HG02571 (cell line): ENCODE measurements at regions not wholly inside any gene's neighbourhood (a gene's known extent, or its start where the extent isn't known, plus 50 kb on each side); places are given as distances from the start of the nearest gene placed in this dataset.

Source experiments
- ATAC-seq: cut with Tn5 transposase; IDR thresholded peaks from one replicate; pipeline ENCODE4 v1.9.1; 2021; ENCODE audit warnings: mild to moderate bottlenecking, moderate library complexity; ENCODE audit not compliant: unreplicated experiment

DNA sequence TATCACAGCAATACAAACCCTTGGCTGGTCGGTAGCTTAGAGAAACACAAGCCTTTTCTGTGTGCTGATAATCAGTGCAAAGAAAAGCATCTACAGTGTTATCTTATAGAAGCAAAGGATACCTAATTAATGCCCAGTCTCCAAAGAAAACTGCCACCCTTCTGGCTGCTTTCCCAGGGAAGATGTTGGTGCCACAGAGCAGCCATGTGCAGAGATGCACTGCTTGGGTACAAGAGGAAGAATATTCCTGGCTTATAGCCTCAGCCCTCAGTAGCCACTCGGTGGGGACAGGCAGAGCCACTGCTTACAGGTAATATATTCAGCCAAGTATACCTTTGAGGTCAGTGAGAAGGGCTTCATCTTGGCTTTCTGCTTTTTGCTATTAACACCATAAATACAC lies 185.3 kb downstream of the PCSK1 start:
- ATAC-seq = no peak

DNA sequence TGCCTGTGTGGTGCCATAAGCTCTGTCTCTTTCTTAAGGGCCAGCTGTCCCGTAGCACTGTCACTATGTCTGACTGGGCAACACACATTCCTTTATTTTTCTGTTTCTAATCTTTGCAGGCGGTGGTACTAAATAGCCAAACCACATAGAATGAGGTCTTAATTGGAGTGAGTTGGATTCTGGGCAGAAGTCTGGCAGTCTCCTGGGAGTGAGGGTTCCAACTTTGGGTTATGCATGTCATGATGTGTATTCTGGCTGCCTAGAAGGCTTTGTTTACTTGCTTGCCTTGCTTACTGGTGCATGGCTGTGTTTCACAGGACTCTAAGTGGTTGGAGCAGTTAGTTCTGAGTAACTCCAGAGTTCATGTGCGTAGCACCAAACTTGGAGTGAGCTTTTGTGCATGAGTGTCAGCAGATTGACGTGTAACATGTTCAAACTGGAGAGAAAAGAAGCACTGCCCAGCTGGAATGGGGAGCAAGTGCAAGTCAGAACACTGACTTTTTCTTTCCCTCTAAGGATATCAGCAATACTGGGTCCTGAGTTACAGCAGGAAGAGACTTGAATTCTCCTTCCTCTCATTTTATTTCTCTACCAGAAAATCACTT lies 185.8 kb downstream of the PCSK1 start:
- no peak for ATAC-seq

GRCh38 chr5:96245140-96246091 lies 187.6 kb downstream of the PCSK1 start:
- ATAC-seq = no peak

GRCh38 chr5:96244696-96245095 lies 188.4 kb downstream of the PCSK1 start:
- no peak for ATAC-seq

- no peak for ATAC-seq
Observed at GRCh38 chr5:96243862-96244261, 189.2 kb downstream of the PCSK1 start.

- no peak for ATAC-seq
Observed at GRCh38 chr5:96243203-96243602, 189.8 kb downstream of the PCSK1 start.

- no peak for ATAC-seq
Observed at GRCh38 chr5:96242571-96242970, 190.5 kb downstream of the PCSK1 start.

DNA sequence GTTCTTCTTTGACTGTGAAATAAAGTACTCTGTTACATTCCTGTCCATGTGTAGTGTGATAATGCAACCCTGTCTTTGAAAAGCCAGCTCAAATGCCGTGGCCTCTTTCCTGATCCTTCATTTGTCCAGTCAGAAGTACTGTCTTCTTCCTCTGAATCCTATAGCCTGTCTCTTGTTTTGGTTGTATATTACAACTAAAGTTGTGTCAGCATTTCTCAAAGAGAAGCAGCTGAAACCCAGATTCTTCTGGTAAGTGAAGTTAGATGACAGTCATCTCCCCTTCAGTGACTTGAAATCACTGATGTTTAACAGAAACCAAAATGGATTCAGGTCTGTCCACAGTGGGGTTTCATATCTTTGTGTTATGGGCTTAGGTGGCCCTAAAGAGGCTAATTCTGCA lies 196.2 kb downstream of the PCSK1 start:
- ATAC-seq = no peak

DNA sequence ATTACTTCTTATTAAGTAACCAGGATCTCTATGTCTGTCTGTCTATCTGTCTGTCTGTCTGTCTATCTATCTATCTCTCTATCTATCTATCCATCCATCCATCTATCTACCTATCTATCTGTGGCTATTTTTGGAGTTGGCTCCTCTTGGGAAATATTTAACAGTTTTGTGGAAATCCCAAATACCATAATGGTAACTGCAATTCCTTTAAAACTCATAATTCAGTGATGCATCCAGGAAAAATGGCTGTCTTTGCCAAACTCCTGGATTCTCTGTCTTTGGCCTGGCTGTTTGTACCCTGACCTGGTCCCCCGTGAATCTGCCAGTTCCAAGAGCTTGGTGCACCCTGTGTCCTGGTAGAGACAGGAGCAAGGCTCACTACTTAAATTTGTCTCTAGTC lies 197.0 kb downstream of the PCSK1 start:
- ATAC-seq = no peak

DNA sequence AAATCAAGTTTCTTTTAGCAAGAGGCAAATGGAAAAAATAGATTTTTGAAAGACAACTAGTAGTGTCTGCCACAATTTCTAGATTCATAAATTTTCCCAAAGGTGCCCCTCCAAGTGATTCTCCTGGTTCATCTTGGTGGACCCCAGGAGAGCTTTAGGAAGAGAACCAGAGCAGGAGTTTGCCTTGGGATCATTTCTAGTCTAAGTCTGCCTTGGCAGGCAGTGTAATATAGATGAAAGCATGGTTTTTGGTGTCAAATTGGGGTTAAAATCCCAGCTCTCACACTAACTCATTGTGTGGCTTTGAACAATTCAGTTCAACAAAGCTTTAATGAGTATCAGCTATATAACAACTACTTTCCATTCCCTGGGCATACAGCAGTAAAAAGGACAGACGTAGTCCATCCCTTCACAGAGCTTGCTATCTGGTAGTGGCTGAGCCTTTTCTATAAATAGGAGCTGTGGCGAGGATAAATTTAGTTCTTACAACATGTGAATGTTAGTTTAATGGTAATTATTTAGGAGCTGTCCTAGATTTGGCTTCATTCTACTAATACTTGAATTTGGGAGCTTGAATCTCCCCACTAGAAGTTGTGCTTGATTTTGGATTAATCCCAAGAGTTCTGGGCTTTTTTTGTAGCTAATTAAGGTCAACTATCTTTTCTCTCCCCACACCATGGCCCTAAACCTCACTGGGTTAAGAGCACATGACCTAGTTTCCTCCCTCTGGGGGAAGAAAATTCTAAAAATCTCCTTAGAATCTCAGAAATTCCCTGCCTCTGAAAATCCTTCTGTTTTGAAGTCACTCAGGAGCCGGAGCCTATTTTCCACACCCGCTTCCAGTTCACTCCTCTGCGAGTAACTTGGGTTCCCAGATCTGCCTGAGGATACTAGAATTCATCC lies 197.8 kb downstream of the PCSK1 start:
- ATAC-seq = no peak

DNA sequence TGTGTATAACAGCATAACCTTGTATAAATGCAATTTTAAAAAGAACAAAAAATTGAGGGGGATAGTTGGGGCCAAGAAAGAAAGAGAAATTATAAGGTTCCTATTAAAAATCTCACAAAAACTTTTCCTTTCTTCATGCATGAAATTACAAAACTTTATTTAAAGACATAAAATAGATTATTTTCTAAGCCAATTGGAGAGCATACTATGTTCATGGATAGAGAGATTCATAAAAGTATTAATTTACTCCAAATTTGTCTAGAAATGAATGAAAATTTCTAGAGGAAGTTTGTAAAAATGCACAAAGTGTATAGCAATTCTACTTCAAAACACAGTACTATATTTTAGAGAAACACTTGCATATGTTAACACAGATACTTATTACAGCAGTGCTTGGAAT lies 200.4 kb downstream of the PCSK1 start:
- no peak for ATAC-seq

DNA sequence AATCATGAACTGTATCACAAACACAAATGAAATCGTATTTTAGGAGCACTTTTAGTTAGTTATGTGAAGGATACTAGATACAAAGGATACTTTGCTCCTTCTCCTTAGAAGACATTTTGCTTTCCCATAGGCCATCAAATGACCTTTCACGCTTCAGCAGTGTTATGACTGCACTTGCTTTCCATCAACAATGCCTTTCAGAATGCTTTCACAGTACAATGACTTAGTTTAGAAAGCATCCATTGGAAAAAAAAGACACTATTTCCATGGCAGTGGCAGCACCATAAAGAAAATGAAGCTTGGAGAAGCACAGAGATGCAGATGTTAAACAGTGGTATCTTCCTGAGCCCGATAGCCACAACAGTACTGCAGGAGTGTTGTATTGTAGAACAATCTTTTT lies 203.9 kb downstream of the PCSK1 start:
- ATAC-seq = no peak

GRCh38 chr5:96228408-96228807 lies 204.6 kb downstream of the PCSK1 start:
- ATAC-seq = no peak

DNA sequence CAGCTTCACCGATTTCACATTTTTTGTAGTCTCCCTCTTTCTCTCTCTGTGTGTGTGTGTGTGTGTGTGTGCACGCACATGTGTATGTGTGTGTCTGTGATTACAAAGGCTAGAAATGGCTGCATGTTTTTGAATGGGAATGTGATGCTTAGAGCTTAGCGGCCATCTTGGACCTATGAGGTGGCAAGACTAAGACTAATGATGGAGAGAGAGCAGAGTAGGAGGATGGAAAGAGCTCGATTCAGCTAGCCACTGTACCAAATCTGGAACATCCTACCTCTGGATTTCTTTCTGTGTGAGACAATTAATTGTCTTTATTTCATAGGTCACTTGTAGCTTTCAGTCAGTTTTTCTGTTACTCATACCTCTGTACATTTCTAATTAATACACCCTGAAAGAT lies 205.1 kb downstream of the PCSK1 start:
- ATAC-seq = no peak

DNA sequence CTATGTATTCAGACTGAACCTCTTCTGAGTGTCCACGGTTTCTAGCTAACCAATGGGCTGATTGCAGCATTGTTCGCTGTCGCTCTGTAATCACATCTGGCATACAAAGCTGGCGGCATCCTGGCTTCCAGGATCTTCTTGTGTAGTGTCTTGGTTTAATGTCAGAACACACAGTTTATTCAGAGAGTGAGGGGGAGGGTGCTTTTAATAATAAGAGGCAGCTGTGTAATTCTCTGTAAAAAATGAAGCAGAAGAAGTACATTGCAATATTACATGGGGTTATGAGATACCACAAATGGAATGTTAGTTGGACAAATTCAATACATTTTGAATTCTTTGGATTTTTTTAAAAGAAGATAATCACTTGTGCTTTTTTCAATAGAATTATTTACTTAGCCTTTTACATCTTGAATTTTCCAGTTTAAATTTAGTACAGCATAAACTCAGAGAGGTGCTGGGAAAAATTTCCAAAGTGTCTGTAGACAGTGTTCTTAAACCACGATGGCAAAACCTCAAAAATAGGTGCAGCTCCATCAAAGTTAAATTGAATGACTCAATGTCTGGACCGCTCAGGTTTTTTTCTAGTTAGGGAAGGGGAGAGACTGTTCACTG lies 206.0 kb downstream of the PCSK1 start:
- ATAC-seq = no peak

- ATAC-seq = no peak
Observed at GRCh38 chr5:96222129-96222528, 210.9 kb downstream of the PCSK1 start.

DNA sequence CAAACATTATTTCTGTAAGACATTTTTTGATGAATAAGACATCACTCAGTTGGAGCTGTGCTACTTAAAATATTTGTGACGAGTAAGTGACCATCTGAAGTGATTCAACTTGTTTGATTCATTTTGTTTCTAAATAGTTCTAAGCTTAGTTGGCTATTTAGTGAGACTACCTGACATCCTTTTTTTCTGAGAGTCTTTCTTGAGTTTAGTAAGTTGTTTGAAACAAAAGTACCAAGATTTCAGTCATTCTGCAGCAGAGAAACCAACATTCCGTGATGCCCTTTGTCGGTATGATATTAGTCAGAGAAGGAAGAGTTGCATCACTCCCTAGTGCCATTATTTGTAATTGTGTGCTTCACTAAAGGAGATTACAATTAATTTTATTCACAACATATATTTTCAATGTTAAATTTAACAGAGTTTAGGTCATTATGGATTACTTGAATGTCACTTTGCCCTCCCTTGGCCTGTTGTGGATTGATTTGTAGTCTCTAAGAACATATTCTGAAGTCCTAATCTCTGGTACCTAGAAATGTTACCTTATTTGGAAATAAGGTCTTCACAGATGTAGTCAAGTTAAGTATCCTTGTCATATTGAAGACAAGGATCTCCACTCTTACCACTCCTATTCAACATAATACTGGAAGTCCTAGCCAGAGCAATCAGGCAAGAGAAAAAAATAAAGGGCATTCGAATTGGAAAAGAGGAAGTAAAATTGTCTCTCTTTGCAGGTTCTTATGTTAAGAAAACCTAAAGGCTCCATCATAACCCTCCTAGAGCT lies 212.2 kb downstream of the PCSK1 start:
- ATAC-seq = peak; percentile 73

GRCh38 chr5:96219580-96220281 lies 213.3 kb downstream of the PCSK1 start:
- ATAC-seq = no peak

DNA sequence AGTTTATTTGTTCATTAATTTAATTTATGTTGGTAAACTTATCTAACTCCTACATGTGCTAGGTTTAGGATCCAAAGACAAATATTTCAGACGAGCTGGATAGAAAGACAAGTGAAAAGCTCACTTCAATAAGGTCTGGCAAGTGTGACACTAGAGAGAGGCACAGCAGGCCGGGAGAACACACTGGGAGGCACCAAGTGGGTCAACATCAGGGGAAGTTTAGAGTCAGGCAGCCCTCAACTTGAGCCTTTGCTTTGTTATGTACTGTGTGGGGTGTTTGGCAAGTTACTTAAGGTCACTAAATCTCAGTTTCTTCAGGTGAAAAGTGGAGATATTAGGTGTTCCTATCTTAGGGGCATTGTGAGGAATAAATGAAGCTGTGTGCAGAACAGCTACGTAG lies 214.4 kb downstream of the PCSK1 start:
- ATAC-seq = no peak
